Activated CD4-positive, alpha-beta T cell treated with anti-CD3 and anti-CD28 coated beads for 36 hours (primary cell): ENCODE measurements at regions not wholly inside any gene's neighbourhood (a gene's known extent, or its start where the extent isn't known, plus 50 kb on each side); places are given as distances from the start of the nearest gene placed in this dataset.
A peak's percentile ranks its signal among the peaks of the same experiment; 100 is the strongest.

Experiments used
- ATAC-seq: fragments of 200-7000 bp; cut with Tn5 transposase; one replicate; pipeline ENCODE4 v1.10.0; 2021; ENCODE audit warnings: mild to moderate bottlenecking, moderate library complexity
- CTCF ChIA-PET: fragments of 350-600 bp; sonication (Branson Sonifier 250); formaldehyde crosslinking; loops from one replicate; lab custom pipeline; 2021; ENCODE audit warnings: antibody characterized with exemption; lab: Charles Lee
- POLR2A ChIA-PET: fragments of 350-600 bp; sonication (Branson Sonifier 250); formaldehyde crosslinking; loops from one replicate; lab custom pipeline; 2021; ENCODE audit warnings: antibody characterized with exemption, inconsistent platforms; lab: Charles Lee
- DNase-seq: peaks from one replicate; pipeline ENCODE4 v3.0.0-alpha.2; 2020
- H3K27ac Mint-ChIP-seq: one replicate; pipeline ENCODE4 v1.8.0; 2021; ENCODE audit warnings: mixed read lengths
- H3K27me3 Mint-ChIP-seq: one replicate; pipeline ENCODE4 v1.8.0; 2021; ENCODE audit warnings: mixed read lengths
- H3K36me3 Mint-ChIP-seq: one replicate; pipeline ENCODE4 v1.8.0; 2021; ENCODE audit warnings: low read depth, mixed read lengths
- H3K4me1 Mint-ChIP-seq: one replicate; pipeline ENCODE4 v1.8.0; 2021; ENCODE audit warnings: mixed read lengths
- H3K4me3 Mint-ChIP-seq: one replicate; pipeline ENCODE4 v1.8.0; 2021; ENCODE audit warnings: mild to moderate bottlenecking, moderate library complexity, mixed read lengths
- H3K9me3 Mint-ChIP-seq: one replicate; pipeline ENCODE4 v1.8.0; 2021; ENCODE audit warnings: low read depth, mixed read lengths
- intact Hi-C, 2 experiments: fragments of 100-400 bp; cut with DNase I in 1 of 2; cut with micrococcal nuclease in 1 of 2; formaldehyde crosslinking; loops; one replicate each; pipeline versions ENCODE4 v1.14.2 to v1.15.1; 2022 to 2024; cut with DNase I, micrococcal nuclease

DNA sequence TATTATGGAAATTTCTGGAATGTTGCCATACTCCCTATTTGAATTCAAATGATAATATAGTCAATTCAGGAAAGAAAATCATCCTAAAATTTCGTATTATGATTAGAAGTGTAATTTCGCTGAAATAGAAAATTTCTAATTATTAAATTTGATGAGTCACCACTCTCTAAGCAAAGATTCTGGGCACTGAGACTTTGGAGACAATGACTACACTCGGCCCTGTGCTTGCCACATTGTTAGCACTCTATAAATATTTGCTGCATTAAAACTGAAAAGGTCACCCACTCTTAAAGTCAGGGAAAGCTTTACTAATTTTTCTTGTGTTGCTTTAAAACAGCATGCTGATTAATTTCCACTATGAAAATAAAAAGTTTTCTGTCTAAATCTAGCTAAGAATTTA is 240.3 kb downstream of the TLE4 start:
- Mint-ChIP-seq H3K27ac (peak overlapping the region; percentile 35), H3K4me3 (peak overlapping the region; percentile 58), H3K4me1 (peaks cover 21% of the 10 kb centered on the region), H3K9me3 (no peaks in the 10 kb centered on the region), H3K27me3 (peaks cover 2% of the 10 kb centered on the region), H3K36me3 (no peaks in the 10 kb centered on the region)
- ChIA-PET CTCF (interaction anchor here (0.6 kb wide), 1 partner anchor 613 kb away, joined by 3 read pairs; no protein-coding TSS in a partner anchor), POLR2A (no interaction called here)
- intact Hi-C loops, result loop anchor here (2.0 to 10.0 kb wide), 6 partner anchors 57 to 240 kb away; partner anchors contain the start of gene TLE4 (in 1 of the 2)
- ATAC-seq (no peak), DNase-seq (no peak)

DNA sequence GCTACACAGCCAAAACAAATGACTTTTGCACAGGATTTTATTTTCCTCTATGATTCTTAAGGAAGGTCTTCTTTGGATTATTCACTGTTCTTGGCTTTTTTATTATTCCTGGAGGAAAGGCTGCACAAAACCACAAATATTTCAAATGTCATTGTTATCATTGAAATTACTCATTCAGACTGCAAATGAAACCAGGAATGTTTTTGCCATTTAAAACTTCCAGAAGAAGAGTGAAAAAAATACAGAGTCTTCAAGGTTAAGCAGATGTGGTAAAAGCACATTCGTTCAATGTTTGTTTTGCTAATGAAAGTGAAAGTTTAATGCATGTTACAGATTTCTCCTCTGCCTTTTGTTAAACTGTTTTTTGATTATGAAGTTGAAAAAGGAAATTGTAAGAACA is 238.2 kb downstream of the TLE4 start:
- H3K27me3 Mint-ChIP-seq, result peaks cover 2% of the 10 kb centered on the region
- no peaks in the 10 kb centered on the region for H3K9me3 Mint-ChIP-seq
- POLR2A ChIA-PET, result no interaction called here
- no peak overlapping the region for H3K4me3 Mint-ChIP-seq
- CTCF ChIA-PET, result no interaction called here
- intact Hi-C loops, result loop anchor here in 1 of 2 experiments (5.0 to 10.0 kb wide), 4 partner anchors 55 to 238 kb away; partner anchors contain the start of gene TLE4
- DNase-seq (no peak), ATAC-seq (no peak)
- no peaks in the 10 kb centered on the region for H3K36me3 Mint-ChIP-seq
- peaks cover 21% of the 10 kb centered on the region for H3K4me1 Mint-ChIP-seq
- no peak overlapping the region for H3K27ac Mint-ChIP-seq

DNA sequence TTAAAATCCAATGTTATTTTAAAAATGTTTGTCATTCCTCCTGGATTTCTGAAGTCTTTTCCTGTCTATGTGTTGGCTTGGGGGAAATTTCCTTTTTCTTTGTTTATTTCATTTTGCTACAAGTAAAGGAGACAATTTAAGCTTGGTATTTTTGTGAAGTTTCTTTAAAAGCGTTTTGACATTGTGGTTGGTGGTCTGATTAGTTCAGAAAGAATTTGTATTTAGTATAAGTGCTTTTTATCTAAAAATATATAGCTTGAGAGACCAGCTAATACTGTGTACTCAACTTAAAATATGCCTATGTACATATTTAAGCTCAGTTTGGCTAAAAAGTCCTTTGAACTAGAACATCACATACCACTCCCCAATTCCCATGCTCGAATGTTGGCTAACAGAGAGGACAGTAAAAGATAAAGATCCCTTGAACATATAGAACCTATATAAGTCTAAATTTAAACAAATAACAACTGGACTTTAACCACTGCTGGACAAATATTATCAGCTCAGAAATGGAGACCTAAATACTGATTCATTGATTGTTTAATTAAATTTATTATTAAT is 237.6 kb downstream of the TLE4 start:
- CTCF ChIA-PET, result no interaction called here
- Mint-ChIP-seq H3K9me3 (no peaks in the 10 kb centered on the region), H3K36me3 (no peaks in the 10 kb centered on the region), H3K4me1 (peaks cover 21% of the 10 kb centered on the region), H3K4me3 (no peak overlapping the region), H3K27ac (no peak overlapping the region), H3K27me3 (peaks cover 2% of the 10 kb centered on the region)
- DNase-seq, result no peak
- ATAC-seq, result no peak
- intact Hi-C loops, result no loop called here
- POLR2A ChIA-PET, result no interaction called here

DNA sequence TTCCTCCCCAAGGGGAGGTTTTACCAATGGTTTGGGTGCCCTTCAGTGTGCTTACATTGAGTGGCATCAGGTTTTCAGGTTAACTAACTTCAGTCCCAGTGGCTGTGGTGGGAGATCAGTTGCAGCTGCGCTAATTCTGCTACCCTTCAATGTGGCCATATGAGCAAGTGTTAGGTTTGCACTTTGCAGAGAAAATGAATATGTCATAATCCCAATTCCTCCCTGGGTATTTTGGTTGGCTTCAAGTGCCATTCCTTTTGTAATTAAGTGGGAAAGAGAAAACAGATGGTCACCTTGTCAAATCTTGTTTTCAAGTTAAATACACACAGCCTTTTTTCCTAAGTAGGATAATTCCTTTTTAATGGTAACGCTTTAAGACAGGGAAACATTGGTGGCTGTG is 236.2 kb downstream of the TLE4 start:
- Mint-ChIP-seq H3K4me1 (peaks cover 14% of the 10 kb centered on the region), H3K36me3 (no peaks in the 10 kb centered on the region), H3K27ac (no peak overlapping the region), H3K4me3 (no peak overlapping the region), H3K9me3 (no peaks in the 10 kb centered on the region), H3K27me3 (no peaks in the 10 kb centered on the region)
- POLR2A ChIA-PET, result no interaction called here
- ATAC-seq (no peak), DNase-seq (no peak)
- intact Hi-C loops, result no loop called here
- CTCF ChIA-PET, result no interaction called here

DNA sequence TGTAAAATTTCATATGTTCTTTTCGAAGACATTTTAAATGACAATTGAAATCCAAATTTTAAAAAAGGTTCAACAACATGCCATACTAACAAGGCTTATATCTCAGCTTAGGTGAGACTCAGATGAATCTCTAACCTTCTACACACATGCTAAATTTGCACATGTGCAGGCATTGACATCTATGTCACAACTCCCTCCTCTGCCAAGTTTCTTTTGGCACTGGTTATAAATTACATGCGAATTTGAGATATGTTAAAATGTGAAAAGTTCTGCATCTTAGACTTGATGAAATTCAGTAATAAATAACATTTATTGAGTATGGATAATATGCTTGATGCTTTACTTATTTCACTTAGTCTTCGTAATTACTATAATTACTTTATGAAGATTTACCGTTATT is 234.3 kb downstream of the TLE4 start:
- POLR2A ChIA-PET, result no interaction called here
- CTCF ChIA-PET, result no interaction called here
- Mint-ChIP-seq H3K9me3 (no peaks in the 10 kb centered on the region), H3K4me1 (peaks cover 2% of the 10 kb centered on the region), H3K27ac (no peak overlapping the region), H3K36me3 (no peaks in the 10 kb centered on the region), H3K27me3 (no peaks in the 10 kb centered on the region), H3K4me3 (no peak overlapping the region)
- intact Hi-C loops, result no loop called here
- ATAC-seq (no peak), DNase-seq (no peak)

DNA sequence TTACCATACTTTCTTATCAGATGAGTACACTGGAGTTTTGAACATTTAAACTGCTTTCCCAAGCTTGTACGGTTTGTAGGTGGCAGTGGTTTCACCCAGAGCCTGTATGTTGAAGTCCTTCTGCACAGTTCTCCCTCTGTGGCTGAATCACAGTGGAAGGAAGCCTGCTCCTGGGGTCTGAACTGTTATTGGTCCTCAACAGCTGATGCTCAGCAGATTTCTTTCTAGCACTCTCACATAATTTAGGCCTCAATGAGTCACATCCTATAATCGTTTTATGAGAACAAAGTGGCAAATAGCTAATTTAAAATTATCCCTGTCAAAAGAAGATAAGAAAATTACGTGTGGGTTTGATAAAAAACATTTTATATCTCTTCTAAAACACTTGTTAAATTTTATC is 229.7 kb downstream of the TLE4 start:
- Mint-ChIP-seq H3K27me3 (no peaks in the 10 kb centered on the region), H3K36me3 (no peaks in the 10 kb centered on the region), H3K27ac (no peak overlapping the region), H3K9me3 (no peaks in the 10 kb centered on the region), H3K4me1 (no peaks in the 10 kb centered on the region), H3K4me3 (no peak overlapping the region)
- DNase-seq, result no peak
- intact Hi-C loops, result no loop called here
- POLR2A ChIA-PET, result no interaction called here
- no peak for ATAC-seq
- CTCF ChIA-PET, result no interaction called here

DNA sequence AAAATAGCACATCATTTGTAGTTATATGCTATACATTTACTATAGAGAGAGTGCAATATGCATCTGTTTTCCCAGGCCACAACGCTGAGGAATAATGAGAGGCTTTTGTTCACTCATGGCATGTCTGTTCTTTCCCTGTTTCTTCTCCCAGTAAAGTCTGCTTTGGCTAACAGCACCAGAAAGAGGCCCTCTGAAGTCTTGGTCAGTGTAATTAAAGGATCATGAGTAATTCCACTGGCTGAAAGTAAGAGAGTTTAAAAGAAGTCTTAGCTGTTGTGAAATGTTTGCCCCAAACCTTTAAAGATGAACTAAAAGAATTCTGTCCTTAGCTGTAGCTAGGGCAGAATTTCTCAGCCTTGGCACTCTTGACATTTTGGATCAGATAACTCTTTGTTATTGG is 228.8 kb downstream of the TLE4 start:
- Mint-ChIP-seq H3K9me3 (no peaks in the 10 kb centered on the region), H3K36me3 (no peaks in the 10 kb centered on the region), H3K27me3 (no peaks in the 10 kb centered on the region), H3K4me3 (no peak overlapping the region), H3K4me1 (no peaks in the 10 kb centered on the region), H3K27ac (no peak overlapping the region)
- DNase-seq (no peak), ATAC-seq (no peak)
- intact Hi-C loops, result no loop called here
- CTCF ChIA-PET, result no interaction called here
- POLR2A ChIA-PET, result no interaction called here

DNA sequence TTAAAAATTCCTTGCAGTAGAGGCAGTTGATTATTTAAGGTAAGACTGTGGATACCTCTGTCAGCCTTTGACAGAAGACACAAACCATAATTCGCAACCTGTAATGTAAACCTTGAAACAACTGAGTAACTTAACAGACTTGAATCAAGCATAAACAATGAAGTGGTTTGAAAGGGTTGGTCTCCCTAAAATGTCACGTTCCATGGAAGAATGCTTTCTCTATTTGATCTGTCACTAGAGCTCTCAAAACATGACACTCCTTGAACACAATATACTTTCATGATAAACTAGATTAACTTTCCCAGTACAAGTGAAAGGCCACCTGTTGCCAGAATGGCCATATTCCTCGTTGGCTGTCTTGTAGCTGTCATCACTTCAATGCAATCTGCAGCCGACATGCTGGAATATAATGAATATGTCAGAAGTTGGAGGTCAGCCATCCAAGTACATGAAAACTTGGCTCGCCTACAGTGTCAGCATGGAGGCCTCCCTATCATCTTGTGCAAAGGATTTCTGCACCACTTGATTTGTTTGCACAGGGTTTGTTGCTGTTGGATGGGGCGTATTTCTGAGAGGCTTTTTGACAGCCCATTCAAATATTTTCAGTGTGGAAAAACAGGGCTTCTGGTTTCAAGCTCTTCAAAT is 228.0 kb downstream of the TLE4 start:
- Mint-ChIP-seq H3K9me3 (no peaks in the 10 kb centered on the region), H3K36me3 (no peaks in the 10 kb centered on the region), H3K4me1 (no peaks in the 10 kb centered on the region), H3K27me3 (no peaks in the 10 kb centered on the region), H3K4me3 (no peak overlapping the region), H3K27ac (no peak overlapping the region)
- ChIA-PET CTCF (interaction anchor here (0.6 kb wide), 1 partner anchor 9 kb away, joined by 3 read pairs; no protein-coding TSS in a partner anchor), POLR2A (no interaction called here)
- DNase-seq (no peak), ATAC-seq (no peak)
- intact Hi-C loops, result no loop called here

DNA sequence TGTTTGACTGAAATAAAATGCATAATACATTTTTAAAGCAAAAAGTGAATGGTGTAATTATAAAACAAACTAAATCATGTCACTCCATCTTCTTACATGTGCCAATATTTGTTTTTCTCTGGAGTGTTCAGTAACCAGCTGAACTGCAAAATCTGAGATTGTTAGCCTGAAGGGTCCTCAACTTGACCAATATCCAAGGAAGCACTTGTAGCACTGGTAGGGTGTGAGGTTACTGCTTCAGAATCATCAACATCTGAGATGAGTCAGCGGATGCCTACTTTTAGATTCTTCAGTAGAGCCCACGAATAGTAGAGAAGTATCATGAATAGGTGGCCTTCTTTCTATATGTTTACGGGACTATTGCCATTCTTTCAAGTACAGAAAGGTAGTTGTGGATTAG is 226.7 kb downstream of the TLE4 start:
- Mint-ChIP-seq H3K27me3 (no peaks in the 10 kb centered on the region), H3K27ac (no peak overlapping the region), H3K9me3 (no peaks in the 10 kb centered on the region), H3K4me1 (no peaks in the 10 kb centered on the region), H3K4me3 (no peak overlapping the region), H3K36me3 (no peaks in the 10 kb centered on the region)
- DNase-seq, result no peak
- ChIA-PET POLR2A (interaction anchor here (0.5 kb wide), 1 partner anchor 216 kb away, joined by 3 read pairs; no protein-coding TSS in a partner anchor), CTCF (no interaction called here)
- no peak for ATAC-seq
- intact Hi-C loops, result no loop called here

DNA sequence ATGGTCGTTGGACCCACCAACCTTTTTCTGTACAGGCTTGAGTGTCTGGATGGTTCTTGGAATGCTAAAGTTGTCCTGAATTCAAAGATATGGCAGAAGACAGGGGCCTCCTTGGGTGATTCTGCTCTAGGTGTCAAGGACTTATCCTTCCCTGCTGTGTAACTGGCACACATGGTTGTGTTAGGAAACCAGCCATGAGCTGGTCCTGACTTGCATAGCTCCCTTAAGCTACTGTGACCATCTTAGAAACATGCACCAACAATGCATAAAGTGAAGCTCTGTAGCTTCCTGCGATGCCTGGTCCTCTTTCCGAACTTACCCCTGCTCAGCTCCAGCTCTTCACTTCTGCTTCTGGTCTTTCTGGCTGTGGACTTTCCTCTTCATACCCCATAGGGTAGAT is 224.6 kb downstream of the TLE4 start:
- CTCF ChIA-PET, result interaction anchor here (1.3 kb wide), 1 partner anchor 8 kb away, joined by 4 read pairs; no protein-coding TSS in a partner anchor
- H3K27ac Mint-ChIP-seq, result no peak overlapping the region
- ATAC-seq (no peak), DNase-seq (no peak)
- H3K36me3 Mint-ChIP-seq, result no peaks in the 10 kb centered on the region
- no peaks in the 10 kb centered on the region for H3K27me3 Mint-ChIP-seq
- POLR2A ChIA-PET, result no interaction called here
- H3K4me1 Mint-ChIP-seq, result no peaks in the 10 kb centered on the region
- no peaks in the 10 kb centered on the region for H3K9me3 Mint-ChIP-seq
- intact Hi-C loops, result no loop called here
- H3K4me3 Mint-ChIP-seq, result no peak overlapping the region

DNA sequence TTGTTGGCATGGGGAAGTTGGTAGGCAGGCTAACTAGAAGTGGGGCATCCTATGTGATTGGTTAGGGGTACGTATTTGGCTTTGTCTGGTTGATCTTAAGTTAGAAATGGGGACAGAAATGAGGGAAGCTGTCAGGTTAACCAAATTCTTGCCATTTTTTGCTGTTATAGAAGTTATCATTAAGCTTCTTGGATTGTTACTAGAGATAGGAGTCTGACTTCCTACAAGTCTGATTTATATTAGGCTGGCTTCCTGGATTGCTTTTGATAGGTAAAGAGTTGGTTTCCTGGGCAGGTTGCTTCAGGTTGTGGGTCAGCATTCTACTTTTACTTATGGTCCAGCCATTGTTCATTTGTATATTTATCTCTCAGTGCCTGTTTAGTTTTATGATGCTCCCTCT is 216.9 kb downstream of the TLE4 start:
- CTCF ChIA-PET, result interaction anchor here (0.9 kb wide), 1 partner anchor 8 kb away, joined by 4 read pairs; no protein-coding TSS in a partner anchor
- intact Hi-C loops, result no loop called here

DNA sequence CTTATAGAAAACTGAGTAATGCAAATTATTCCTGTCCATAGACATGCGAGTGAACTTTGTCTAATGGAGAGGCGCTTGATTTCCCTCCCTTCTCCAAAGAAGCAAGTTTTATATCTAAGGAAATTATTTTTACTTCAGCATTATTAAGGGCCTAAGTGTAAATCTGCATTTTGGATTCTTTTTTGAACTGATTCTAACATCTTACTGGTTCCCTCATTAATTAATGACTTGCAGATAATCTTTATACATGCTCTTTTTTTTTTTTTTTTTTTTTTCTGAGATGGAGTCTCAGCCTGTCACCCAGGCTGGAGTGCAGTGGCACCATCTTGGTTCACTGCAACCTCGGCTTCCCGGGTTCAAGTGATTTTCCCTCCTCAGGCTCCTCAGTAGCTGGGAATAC is 209.5 kb downstream of the TLE4 start:
- Mint-ChIP-seq H3K4me3 (no peak overlapping the region), H3K36me3 (no peaks in the 10 kb centered on the region), H3K27me3 (no peaks in the 10 kb centered on the region), H3K27ac (no peak overlapping the region), H3K4me1 (no peaks in the 10 kb centered on the region), H3K9me3 (no peaks in the 10 kb centered on the region)
- intact Hi-C loops, result no loop called here
- ChIA-PET POLR2A (no interaction called here), CTCF (no interaction called here)
- DNase-seq, result no peak
- no peak for ATAC-seq

More for the DNA sequence above, 216.9 kb downstream of the TLE4 start:
- H3K4me1 Mint-ChIP-seq, result no peaks in the 10 kb centered on the region
- POLR2A ChIA-PET, result no interaction called here
- ATAC-seq (no peak), DNase-seq (no peak)
- no peaks in the 10 kb centered on the region for H3K36me3 Mint-ChIP-seq
- peaks cover 6% of the 10 kb centered on the region for H3K9me3 Mint-ChIP-seq
- no peaks in the 10 kb centered on the region for H3K27me3 Mint-ChIP-seq
- no peak overlapping the region for H3K27ac Mint-ChIP-seq
- H3K4me3 Mint-ChIP-seq, result no peak overlapping the region
